GM03348 (cell line): ENCODE measurements at regions not wholly inside any gene's neighbourhood (a gene's known extent, or its start where the extent isn't known, plus 50 kb on each side); places are given as distances from the start of the nearest gene placed in this dataset.

Experiments
- DNase-seq: peaks from one replicate; pipeline ENCODE4 v3.0.0; 2012; ENCODE audit warnings: low spot score

DNA sequence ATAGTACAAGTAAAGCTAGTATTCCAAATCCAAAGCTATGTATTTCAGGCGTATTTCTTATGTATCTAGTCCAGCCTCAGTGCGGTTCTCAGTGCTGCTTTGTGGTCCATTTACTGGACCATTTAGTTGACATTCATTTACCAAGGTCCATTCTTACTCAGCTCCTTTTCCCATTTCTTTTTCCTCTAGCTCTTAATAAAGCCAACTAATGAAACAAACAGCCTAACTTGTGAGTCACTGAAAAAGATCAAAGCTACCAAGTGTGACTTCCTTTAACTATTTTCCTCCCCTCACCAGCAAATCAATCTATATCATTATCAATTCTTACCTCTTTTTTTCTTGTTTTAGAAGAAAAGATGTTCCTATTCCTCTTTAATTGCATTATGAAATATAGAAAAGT lies 64.0 kb downstream of the CYB561 start:
- DNase-seq = no peak
